SK-N-SH treated with all-trans-retinoic acid at 6 μM for 48 hours (cell line): ENCODE measurements at regions not wholly inside any gene's neighbourhood (a gene's known extent, or its start where the extent isn't known, plus 50 kb on each side); places are given as distances from the start of the nearest gene placed in this dataset.

Experiments used
- ATAC-seq: fragments of 200-7000 bp; cut with Tn5 transposase; 3 replicates; pipeline ENCODE4 v1.9.1; 2020; ENCODE audit warnings: mild to moderate bottlenecking, moderate library complexity
- ARNTL ChIP-seq: fragments of 450-650 bp; formaldehyde crosslinking; IDR thresholded peaks from 2 replicates; pipeline ENCODE4 v1.5.0; 2020; ENCODE audit warnings: low read depth, mild to moderate bottlenecking, moderate library complexity, borderline replicate concordance
- CSDC2 ChIP-seq: fragments of 250-450 bp; sonication (Bioruptor Pico); IDR thresholded peaks from 2 replicates; pipeline ENCODE4 v1.5.0; 2020; ENCODE audit warnings: mild to moderate bottlenecking, moderate library complexity
- ESRRG ChIP-seq: fragments of 250-450 bp; sonication (Bioruptor Pico); IDR thresholded peaks from 2 replicates; pipeline ENCODE4 v1.6.1; 2021; ENCODE audit warnings: mild to moderate bottlenecking
- GLIS3 ChIP-seq: fragments of 250-450 bp; sonication (Bioruptor Pico); IDR thresholded peaks from 2 replicates; pipeline ENCODE4 v1.5.0; 2020; ENCODE audit warnings: mild to moderate bottlenecking, moderate library complexity
- ISL1 ChIP-seq: fragments of 250-450 bp; sonication (Bioruptor Pico); IDR thresholded peaks from 2 replicates; pipeline ENCODE4 v2.1.2; 2022; ENCODE audit warnings: mild to moderate bottlenecking, moderate library complexity
- OSR1 ChIP-seq: fragments of 250-450 bp; sonication (Bioruptor Pico); IDR thresholded peaks from 2 replicates; pipeline ENCODE4 v1.8.0; 2022; ENCODE audit warnings: moderate library complexity, mild to moderate bottlenecking, inconsistent platforms
- PPARA ChIP-seq: fragments of 250-450 bp; sonication (Bioruptor Pico); IDR thresholded peaks from 2 replicates; pipeline ENCODE4 v1.5.0; 2020; ENCODE audit warnings: mild to moderate bottlenecking, borderline replicate concordance
- RARB ChIP-seq: fragments of 250-450 bp; sonication (Bioruptor Pico); IDR thresholded peaks from 2 replicates; pipeline ENCODE4 v1.8.0; 2021; ENCODE audit warnings: mild to moderate bottlenecking, moderate library complexity
- SNAI2 ChIP-seq: fragments of 250-450 bp; sonication (Bioruptor Pico); IDR thresholded peaks from 2 replicates; pipeline ENCODE4 v1.5.0; 2020; ENCODE audit warnings: mild to moderate bottlenecking, moderate library complexity
- TCF4 ChIP-seq: fragments of 250-450 bp; sonication (Bioruptor Pico); IDR thresholded peaks from 2 replicates; pipeline ENCODE4 v1.8.0; 2021; ENCODE audit warnings: mild to moderate bottlenecking, moderate library complexity, borderline replicate concordance
- TOX ChIP-seq: fragments of 250-450 bp; sonication (Bioruptor Pico); IDR thresholded peaks from 2 replicates; pipeline ENCODE4 v1.8.0; 2021; ENCODE audit warnings: mild to moderate bottlenecking, moderate library complexity, borderline replicate concordance
- ZC3H10 ChIP-seq: fragments of 250-450 bp; sonication (Bioruptor Pico); IDR thresholded peaks from 2 replicates; pipeline ENCODE4 v1.5.1; 2021; ENCODE audit warnings: mild to moderate bottlenecking, moderate library complexity
- ZFP3 ChIP-seq: fragments of 250-450 bp; sonication (Bioruptor Pico); IDR thresholded peaks from 2 replicates; pipeline ENCODE4 v1.5.0; 2020; ENCODE audit warnings: mild to moderate bottlenecking, moderate library complexity
- ZFP30 ChIP-seq: fragments of 450-650 bp; formaldehyde crosslinking; IDR thresholded peaks from 2 replicates; pipeline ENCODE4 v1.5.0; 2022; ENCODE audit warnings: mild to moderate bottlenecking, moderate library complexity
- ZNF565 ChIP-seq: fragments of 450-650 bp; formaldehyde crosslinking; conservative IDR thresholded peaks from 2 replicates; pipeline ENCODE4 v1.5.0; 2020; ENCODE audit warnings: low read depth, mild to moderate bottlenecking, moderate library complexity
- ZNF70 ChIP-seq: fragments of 450-650 bp; formaldehyde crosslinking; IDR thresholded peaks from 2 replicates; pipeline ENCODE4 v1.5.0; 2020; ENCODE audit warnings: mild to moderate bottlenecking, moderate library complexity
- ZNF8 ChIP-seq: fragments of 450-650 bp; formaldehyde crosslinking; IDR thresholded peaks from 2 replicates; pipeline ENCODE4 v1.5.0; 2020; ENCODE audit warnings: mild to moderate bottlenecking, moderate library complexity
- TF ChIP-seq, protein P1 (sequence below): fragments of 250-450 bp; sonication (Bioruptor Pico); IDR thresholded peaks from 2 replicates; pipeline ENCODE4 v1.8.0; 2021; ENCODE audit warnings: low read depth, mild to moderate bottlenecking, moderate library complexity, borderline replicate concordance
- TF ChIP-seq, protein P2 (sequence below): fragments of 250-450 bp; sonication (Bioruptor Pico); IDR thresholded peaks from 2 replicates; pipeline ENCODE4 v1.5.0; 2020; ENCODE audit warnings: mild to moderate bottlenecking, moderate library complexity
- TF ChIP-seq, protein P3 (sequence below): fragments of 250-450 bp; sonication (Bioruptor Pico); IDR thresholded peaks from 2 replicates; pipeline ENCODE4 v1.5.1; 2021; ENCODE audit warnings: mild to moderate bottlenecking, moderate library complexity
- TF ChIP-seq, protein P4 (sequence below): fragments of 250-450 bp; sonication (Bioruptor Pico); IDR thresholded peaks from 2 replicates; pipeline ENCODE4 v1.5.1; 2020; ENCODE audit warnings: low read depth, mild to moderate bottlenecking, moderate library complexity
- TF ChIP-seq, protein P5 (sequence below): fragments of 250-450 bp; sonication (Bioruptor Pico); IDR thresholded peaks from 2 replicates; pipeline ENCODE4 v1.8.0; 2020; ENCODE audit warnings: mild to moderate bottlenecking, moderate library complexity, borderline replicate concordance

DNA sequence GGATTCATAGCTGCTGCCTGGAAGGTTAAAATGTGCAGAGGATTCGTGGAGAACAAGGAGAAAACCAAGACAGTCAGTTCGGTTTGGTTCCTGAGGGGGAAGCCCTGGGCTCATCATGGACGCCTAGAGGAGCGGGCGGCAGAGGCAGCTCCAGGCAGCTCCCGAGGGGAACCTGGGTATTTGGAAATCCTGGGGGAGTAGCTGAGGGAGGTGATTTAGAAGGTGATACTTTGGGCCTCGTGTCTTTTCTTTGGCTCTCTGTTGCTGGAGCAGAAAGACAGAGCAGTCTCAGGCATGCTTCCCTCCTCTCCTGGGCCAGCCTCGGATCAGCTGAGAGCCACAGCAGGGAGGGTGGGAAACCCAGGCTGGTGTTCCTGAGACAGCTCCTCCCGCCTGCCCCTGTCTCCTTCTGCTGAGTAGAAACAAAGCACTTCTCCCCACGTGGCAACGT is 139.5 kb downstream of the DLL1 start:
- TF ChIP-seq, protein P1, sequence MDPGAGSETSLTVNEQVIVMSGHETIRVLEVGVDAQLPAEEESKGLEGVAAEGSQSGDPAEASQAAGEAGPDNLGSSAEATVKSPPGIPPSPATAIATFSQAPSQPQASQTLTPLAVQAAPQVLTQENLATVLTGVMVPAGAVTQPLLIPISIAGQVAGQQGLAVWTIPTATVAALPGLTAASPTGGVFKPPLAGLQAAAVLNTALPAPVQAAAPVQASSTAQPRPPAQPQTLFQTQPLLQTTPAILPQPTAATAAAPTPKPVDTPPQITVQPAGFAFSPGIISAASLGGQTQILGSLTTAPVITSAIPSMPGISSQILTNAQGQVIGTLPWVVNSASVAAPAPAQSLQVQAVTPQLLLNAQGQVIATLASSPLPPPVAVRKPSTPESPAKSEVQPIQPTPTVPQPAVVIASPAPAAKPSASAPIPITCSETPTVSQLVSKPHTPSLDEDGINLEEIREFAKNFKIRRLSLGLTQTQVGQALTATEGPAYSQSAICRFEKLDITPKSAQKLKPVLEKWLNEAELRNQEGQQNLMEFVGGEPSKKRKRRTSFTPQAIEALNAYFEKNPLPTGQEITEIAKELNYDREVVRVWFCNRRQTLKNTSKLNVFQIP (CRISPR knock-in tag): no peak
- TF ChIP-seq, protein P2, sequence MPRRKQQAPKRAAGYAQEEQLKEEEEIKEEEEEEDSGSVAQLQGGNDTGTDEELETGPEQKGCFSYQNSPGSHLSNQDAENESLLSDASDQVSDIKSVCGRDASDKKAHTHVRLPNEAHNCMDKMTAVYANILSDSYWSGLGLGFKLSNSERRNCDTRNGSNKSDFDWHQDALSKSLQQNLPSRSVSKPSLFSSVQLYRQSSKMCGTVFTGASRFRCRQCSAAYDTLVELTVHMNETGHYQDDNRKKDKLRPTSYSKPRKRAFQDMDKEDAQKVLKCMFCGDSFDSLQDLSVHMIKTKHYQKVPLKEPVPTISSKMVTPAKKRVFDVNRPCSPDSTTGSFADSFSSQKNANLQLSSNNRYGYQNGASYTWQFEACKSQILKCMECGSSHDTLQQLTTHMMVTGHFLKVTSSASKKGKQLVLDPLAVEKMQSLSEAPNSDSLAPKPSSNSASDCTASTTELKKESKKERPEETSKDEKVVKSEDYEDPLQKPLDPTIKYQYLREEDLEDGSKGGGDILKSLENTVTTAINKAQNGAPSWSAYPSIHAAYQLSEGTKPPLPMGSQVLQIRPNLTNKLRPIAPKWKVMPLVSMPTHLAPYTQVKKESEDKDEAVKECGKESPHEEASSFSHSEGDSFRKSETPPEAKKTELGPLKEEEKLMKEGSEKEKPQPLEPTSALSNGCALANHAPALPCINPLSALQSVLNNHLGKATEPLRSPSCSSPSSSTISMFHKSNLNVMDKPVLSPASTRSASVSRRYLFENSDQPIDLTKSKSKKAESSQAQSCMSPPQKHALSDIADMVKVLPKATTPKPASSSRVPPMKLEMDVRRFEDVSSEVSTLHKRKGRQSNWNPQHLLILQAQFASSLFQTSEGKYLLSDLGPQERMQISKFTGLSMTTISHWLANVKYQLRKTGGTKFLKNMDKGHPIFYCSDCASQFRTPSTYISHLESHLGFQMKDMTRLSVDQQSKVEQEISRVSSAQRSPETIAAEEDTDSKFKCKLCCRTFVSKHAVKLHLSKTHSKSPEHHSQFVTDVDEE: no peak
- TF ChIP-seq OSR1 (no peak), ZNF8 (CRISPR knock-in tag) (no peak), GLIS3 (no peak), ZC3H10 (CRISPR knock-in tag) (no peak), RARB (CRISPR knock-in tag) (no peak), ISL1 (CRISPR knock-in tag) (no peak), ESRRG (CRISPR knock-in tag) (no peak), ZFP30 (CRISPR knock-in tag) (no peak), PPARA (CRISPR knock-in tag) (no peak), CSDC2 (CRISPR knock-in tag) (no peak), ARNTL (CRISPR knock-in tag) (no peak), SNAI2 (no peak), TOX (CRISPR knock-in tag) (no peak), TCF4 (CRISPR knock-in tag) (no peak)
- TF ChIP-seq, protein P3, sequence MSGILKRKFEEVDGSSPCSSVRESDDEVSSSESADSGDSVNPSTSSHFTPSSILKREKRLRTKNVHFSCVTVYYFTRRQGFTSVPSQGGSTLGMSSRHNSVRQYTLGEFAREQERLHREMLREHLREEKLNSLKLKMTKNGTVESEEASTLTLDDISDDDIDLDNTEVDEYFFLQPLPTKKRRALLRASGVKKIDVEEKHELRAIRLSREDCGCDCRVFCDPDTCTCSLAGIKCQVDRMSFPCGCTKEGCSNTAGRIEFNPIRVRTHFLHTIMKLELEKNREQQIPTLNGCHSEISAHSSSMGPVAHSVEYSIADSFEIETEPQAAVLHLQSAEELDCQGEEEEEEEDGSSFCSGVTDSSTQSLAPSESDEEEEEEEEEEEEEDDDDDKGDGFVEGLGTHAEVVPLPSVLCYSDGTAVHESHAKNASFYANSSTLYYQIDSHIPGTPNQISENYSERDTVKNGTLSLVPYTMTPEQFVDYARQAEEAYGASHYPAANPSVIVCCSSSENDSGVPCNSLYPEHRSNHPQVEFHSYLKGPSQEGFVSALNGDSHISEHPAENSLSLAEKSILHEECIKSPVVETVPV (CRISPR knock-in tag): no peak
- TF ChIP-seq, all 23 proteins: peak for 0
- no peak for ATAC-seq

DNA sequence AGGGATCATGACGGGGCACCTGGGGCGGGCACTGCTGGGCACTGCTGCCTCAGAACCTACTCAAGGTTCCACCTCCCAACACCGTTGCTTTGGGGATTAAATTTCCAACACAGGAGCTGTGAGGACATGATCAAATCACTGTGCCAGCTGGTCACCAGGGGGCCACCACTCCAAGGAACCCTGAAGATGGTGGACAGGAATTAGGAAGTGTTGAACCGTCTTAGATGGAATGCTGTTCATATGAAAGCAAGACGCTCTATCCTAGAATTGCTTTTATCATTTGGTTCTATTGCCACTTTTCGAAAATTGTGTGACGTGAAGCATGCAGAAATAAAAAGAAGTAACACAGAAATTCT is 140.3 kb downstream of the DLL1 start:
- TF ChIP-seq ZC3H10 (CRISPR knock-in tag) (no peak), CSDC2 (CRISPR knock-in tag) (no peak), OSR1 (no peak), GLIS3 (no peak), ZNF565 (CRISPR knock-in tag) (no peak), ZFP3 (no peak), ZFP30 (CRISPR knock-in tag) (no peak), ARNTL (CRISPR knock-in tag) (no peak), ZNF70 (no peak), SNAI2 (no peak), TCF4 (CRISPR knock-in tag) (no peak)
- TF ChIP-seq, protein P4, sequence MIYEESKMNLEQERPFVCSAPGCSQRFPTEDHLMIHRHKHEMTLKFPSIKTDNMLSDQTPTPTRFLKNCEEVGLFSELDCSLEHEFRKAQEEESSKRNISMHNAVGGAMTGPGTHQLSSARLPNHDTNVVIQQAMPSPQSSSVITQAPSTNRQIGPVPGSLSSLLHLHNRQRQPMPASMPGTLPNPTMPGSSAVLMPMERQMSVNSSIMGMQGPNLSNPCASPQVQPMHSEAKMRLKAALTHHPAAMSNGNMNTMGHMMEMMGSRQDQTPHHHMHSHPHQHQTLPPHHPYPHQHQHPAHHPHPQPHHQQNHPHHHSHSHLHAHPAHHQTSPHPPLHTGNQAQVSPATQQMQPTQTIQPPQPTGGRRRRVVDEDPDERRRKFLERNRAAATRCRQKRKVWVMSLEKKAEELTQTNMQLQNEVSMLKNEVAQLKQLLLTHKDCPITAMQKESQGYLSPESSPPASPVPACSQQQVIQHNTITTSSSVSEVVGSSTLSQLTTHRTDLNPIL: no peak
- TF ChIP-seq, protein P3 (CRISPR knock-in tag): no peak
- TF ChIP-seq, protein P2: no peak
- TF ChIP-seq, protein P5, sequence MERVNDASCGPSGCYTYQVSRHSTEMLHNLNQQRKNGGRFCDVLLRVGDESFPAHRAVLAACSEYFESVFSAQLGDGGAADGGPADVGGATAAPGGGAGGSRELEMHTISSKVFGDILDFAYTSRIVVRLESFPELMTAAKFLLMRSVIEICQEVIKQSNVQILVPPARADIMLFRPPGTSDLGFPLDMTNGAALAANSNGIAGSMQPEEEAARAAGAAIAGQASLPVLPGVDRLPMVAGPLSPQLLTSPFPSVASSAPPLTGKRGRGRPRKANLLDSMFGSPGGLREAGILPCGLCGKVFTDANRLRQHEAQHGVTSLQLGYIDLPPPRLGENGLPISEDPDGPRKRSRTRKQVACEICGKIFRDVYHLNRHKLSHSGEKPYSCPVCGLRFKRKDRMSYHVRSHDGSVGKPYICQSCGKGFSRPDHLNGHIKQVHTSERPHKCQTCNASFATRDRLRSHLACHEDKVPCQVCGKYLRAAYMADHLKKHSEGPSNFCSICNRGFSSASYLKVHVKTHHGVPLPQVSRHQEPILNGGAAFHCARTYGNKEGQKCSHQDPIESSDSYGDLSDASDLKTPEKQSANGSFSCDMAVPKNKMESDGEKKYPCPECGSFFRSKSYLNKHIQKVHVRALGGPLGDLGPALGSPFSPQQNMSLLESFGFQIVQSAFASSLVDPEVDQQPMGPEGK: no peak
- TF ChIP-seq, protein P1 (CRISPR knock-in tag): no peak
- TF ChIP-seq, all 23 proteins: peak for 0
- no peak for ATAC-seq
